ENCODE measurements at regions not wholly inside any gene's neighbourhood (a gene's known extent, or its start where the extent isn't known, plus 50 kb on each side); places are given as distances from the start of the nearest gene placed in this dataset.

DNA sequence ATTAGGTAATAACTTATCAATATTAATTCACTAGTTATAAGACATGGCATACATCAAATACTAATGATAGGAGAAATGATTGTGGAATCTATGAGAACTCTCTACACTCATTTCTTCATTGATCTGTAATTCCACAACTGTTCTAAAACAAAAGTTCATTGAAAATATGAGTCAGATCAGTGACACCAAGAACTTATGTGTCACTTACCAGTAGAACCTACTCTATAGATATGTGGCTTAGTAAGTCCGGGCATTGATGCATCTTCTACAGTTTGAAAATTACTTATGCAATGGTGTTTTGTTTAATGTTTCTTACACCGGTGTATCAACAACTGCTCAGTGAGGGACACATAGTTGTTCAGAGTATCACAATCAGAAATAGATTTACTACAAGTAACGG, 520.3 kb downstream of the ARAP2 start:
- Histone ChIP-seq H3K4me1 (ENCODE audit: control insufficient read depth in 1 of 2, insufficient read depth in 2 of 2, low read length in 2 of 2) (no peaks in the 10 kb centered on the region), H3K79me2 (ENCODE audit: insufficient read depth, low read length) (no peaks in the 10 kb centered on the region), H3K9me3 (ENCODE audit: control insufficient read depth in 1 of 2, insufficient read depth in 1 of 2, low read depth in 1 of 2, low read length in 2 of 2) (no peaks in the 10 kb centered on the region), H3K4me2 (ENCODE audit: low read length) (no peak overlapping the region), H3K9ac (ENCODE audit: low read length) (no peak overlapping the region), H3K9me2 (ENCODE audit: insufficient read depth) (no peaks in the 10 kb centered on the region), H3K36me3 (ENCODE audit: control insufficient read depth in 1 of 2, insufficient read depth in 2 of 2, low read length in 2 of 2) (no peaks in the 10 kb centered on the region), H4K20me1 (ENCODE audit: insufficient read depth) (no peaks in the 10 kb centered on the region), H3K4me3 (replicated peaks in 1 of 2; ENCODE audit: low read depth in 1 of 2, low read length in 2 of 2) (no peak overlapping the region), H3K27me3 (ENCODE audit: insufficient read depth, low read length) (no peaks in the 10 kb centered on the region), H2AFZ (ENCODE audit: low read depth, low read length, poor library complexity, severe bottlenecking) (no peak overlapping the region), H3K27ac (ENCODE audit: low read depth, low read length) (no peak overlapping the region)
- ChIA-PET CTCF (no interaction called here), POLR2A (no interaction called here), RAD21 (ENCODE audit: low non-redundant PET in 1 of 2, low total read pairs in 2 of 2, uncharacterized antibody in 2 of 2, unreplicated experiment in 2 of 2) (no interaction called here)
- TF ChIP-seq SP1 (IDR thresholded peaks at IDR 0.05; ENCODE audit: low read depth), result no peak
- no peak for TF ChIP-seq ZNF274 (IDR thresholded peaks at IDR 0.05; ENCODE audit: low read depth, low read length)
- TF ChIP-seq, protein P1, sequence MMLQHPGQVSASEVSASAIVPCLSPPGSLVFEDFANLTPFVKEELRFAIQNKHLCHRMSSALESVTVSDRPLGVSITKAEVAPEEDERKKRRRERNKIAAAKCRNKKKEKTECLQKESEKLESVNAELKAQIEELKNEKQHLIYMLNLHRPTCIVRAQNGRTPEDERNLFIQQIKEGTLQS (IDR thresholded peaks at IDR 0.05), result no peak
- no peak for TF ChIP-seq EZH2phosphoT487 (IDR thresholded peaks at IDR 0.05; ENCODE audit: borderline replicate concordance)
- TF ChIP-seq, protein P2, sequence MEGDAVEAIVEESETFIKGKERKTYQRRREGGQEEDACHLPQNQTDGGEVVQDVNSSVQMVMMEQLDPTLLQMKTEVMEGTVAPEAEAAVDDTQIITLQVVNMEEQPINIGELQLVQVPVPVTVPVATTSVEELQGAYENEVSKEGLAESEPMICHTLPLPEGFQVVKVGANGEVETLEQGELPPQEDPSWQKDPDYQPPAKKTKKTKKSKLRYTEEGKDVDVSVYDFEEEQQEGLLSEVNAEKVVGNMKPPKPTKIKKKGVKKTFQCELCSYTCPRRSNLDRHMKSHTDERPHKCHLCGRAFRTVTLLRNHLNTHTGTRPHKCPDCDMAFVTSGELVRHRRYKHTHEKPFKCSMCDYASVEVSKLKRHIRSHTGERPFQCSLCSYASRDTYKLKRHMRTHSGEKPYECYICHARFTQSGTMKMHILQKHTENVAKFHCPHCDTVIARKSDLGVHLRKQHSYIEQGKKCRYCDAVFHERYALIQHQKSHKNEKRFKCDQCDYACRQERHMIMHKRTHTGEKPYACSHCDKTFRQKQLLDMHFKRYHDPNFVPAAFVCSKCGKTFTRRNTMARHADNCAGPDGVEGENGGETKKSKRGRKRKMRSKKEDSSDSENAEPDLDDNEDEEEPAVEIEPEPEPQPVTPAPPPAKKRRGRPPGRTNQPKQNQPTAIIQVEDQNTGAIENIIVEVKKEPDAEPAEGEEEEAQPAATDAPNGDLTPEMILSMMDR (IDR thresholded peaks at IDR 0.05 in 2 of 3, conservative IDR thresholded peaks at IDR 0.05 in 1 of 3; ENCODE audit: borderline replicate concordance in 1 of 3, insufficient read depth in 1 of 3, low read depth in 2 of 3, low read length in 2 of 3), result no peak
- no TSS peak for BruUV-seq (replicated peaks)
- intact Hi-C loops (cut with micrococcal nuclease), result no loop called here
- no peak for DNase-seq (ENCODE audit: low read depth, low spot score)
- no peak for ATAC-seq

DNA sequence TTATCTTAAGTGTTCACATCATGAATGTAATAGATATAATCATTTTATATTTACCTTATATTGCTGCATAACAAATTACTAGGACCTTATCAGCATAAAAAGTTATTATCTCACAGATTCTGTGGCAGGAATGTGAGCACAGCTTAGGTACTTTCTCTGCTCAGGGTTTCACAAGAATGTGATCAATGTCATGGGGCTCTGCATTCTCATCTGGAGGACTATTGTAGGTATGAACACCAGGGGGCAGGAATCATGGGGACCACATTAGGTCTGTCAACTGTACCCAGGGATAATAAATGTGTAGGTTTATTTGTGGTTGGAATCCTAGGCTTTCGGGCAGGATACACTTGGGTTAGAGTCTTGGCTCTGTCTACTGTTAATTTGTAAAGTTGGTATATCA, 519.2 kb downstream of the ARAP2 start:
- ChIA-PET POLR2A (no interaction called here), CTCF (no interaction called here)

More for the DNA sequence above, 519.2 kb downstream of the ARAP2 start:
- RAD21 ChIA-PET (ENCODE audit: low non-redundant PET in 1 of 2, low total read pairs in 2 of 2, uncharacterized antibody in 2 of 2, unreplicated experiment in 2 of 2), result no interaction called here
- H3K4me1 ChIP-seq (ENCODE audit: control insufficient read depth in 1 of 2, insufficient read depth in 2 of 2, low read length in 2 of 2), result no peaks in the 10 kb centered on the region
- H3K79me2 ChIP-seq (ENCODE audit: insufficient read depth, low read length), result no peaks in the 10 kb centered on the region
- TF ChIP-seq, protein P2 (IDR thresholded peaks at IDR 0.05 in 2 of 3, conservative IDR thresholded peaks at IDR 0.05 in 1 of 3; ENCODE audit: borderline replicate concordance in 1 of 3, insufficient read depth in 1 of 3, low read depth in 2 of 3, low read length in 2 of 3), result peak in 2 of 3 experiments; percentile 34 to 42; a peak in 3 of 6 replicates
- no peak for TF ChIP-seq SP1 (IDR thresholded peaks at IDR 0.05; ENCODE audit: low read depth)
- no peak overlapping the region for H3K27ac ChIP-seq (ENCODE audit: low read depth, low read length)
- no peaks in the 10 kb centered on the region for H4K20me1 ChIP-seq (ENCODE audit: insufficient read depth)
- intact Hi-C loops (cut with micrococcal nuclease), result no loop called here
- no peak overlapping the region for H3K4me3 ChIP-seq (replicated peaks in 1 of 2; ENCODE audit: low read depth in 1 of 2, low read length in 2 of 2)
- H2AFZ ChIP-seq (ENCODE audit: low read depth, low read length, poor library complexity, severe bottlenecking), result no peak overlapping the region
- no peaks in the 10 kb centered on the region for H3K9me2 ChIP-seq (ENCODE audit: insufficient read depth)
- H3K9me3 ChIP-seq (ENCODE audit: control insufficient read depth in 1 of 2, insufficient read depth in 1 of 2, low read depth in 1 of 2, low read length in 2 of 2), result no peaks in the 10 kb centered on the region
- no peaks in the 10 kb centered on the region for H3K27me3 ChIP-seq (ENCODE audit: insufficient read depth, low read length)
- H3K9ac ChIP-seq (ENCODE audit: low read length), result no peak overlapping the region
- ATAC-seq (no peak), DNase-seq (ENCODE audit: low read depth, low spot score) (no peak)
- H3K36me3 ChIP-seq (ENCODE audit: control insufficient read depth in 1 of 2, insufficient read depth in 2 of 2, low read length in 2 of 2), result no peaks in the 10 kb centered on the region
- no peak overlapping the region for H3K4me2 ChIP-seq (ENCODE audit: low read length)
- no TSS peak for BruUV-seq (replicated peaks)

Data from HCT116 (cell line).